TTC549 (cell line): ENCODE measurements at regions not wholly inside any gene's neighbourhood (a gene's known extent, or its start where the extent isn't known, plus 50 kb on each side); places are given as distances from the start of the nearest gene placed in this dataset.
"Not testable (repeated sequence)": the region's sequence is repeated elsewhere in the genome, so short reads cannot be mapped to it uniquely, and the experiment has no call there.

ENCODE experiments used
- FAIRE-seq: peaks from 2 replicates; lab custom pipeline; 2012; peaks lifted over from hg19 to GRCh38; lab: Jason Lieb, UNC

DNA sequence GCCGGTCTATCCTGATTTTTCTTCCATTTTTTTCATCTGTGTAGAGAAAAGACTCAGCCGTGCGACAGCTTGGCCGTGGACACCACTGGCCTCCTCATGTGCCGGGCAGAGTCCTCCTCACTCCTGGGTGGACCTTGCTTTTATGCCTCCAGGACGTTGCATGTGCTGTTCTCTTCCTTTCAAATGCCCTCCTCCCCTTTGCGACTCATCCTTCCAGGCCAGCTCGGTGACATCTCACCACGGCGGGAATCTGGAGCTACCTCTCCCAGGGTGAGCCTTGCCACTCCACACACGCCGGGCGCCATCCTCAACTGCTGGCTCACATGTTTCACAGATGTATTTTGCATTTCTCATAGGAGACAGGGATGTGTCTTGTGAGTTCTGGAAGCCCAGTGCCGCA is 198.5 kb upstream of the HDAC4 start:
- no peak for FAIRE-seq

DNA sequence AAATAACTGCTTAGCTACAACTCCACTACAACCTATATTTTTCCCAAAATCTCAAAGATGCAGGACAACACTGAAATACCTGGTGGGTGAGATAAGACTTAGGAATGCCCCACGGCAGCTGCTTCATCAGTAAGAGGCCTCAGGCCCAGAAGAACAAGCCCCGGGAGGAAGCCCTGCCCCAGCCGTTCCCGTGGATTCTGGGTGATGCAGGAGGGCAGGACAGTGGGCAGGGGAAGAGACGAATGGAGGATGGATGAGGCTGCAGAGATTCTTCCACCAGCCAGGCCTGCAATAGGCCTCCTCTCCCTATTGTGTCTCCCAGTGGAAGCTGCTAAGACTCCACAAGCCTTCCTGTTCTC is 197.9 kb upstream of the HDAC4 start:
- FAIRE-seq = no peak

DNA sequence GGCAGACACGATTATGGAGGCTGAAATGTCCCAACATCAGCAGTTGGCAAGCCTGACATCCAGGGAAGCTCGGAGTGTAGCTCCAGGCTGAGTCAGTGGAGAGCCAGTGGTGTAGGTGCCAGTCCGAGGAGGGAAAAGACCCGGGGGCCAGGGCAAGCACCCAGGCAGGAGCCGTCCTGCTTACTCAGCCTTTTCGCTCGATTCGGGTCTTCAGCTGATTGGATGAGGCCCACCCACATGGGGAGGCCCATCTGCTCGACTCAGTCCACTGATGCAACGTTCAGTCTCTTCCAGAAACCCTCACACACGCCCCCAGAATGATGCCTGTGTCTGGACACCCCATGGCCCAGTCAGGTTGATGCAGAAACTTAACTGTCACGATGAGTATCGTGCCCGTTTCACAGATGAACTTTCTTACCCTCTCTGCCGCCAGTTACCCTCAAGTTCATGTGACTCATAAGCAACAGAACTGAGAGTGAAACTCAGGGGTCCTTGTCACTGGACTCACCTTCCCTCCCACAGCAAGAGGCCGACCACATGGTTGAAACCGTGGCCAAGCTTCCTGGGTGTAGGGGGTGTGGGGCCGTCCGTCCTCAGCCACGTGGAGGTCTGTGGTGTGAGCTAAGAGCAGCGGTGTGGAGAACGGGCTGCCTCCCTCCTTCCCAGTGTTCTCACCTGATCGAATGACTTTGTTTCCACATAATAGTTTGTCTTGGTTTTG is 197.4 kb upstream of the HDAC4 start:
- no peak for FAIRE-seq

DNA sequence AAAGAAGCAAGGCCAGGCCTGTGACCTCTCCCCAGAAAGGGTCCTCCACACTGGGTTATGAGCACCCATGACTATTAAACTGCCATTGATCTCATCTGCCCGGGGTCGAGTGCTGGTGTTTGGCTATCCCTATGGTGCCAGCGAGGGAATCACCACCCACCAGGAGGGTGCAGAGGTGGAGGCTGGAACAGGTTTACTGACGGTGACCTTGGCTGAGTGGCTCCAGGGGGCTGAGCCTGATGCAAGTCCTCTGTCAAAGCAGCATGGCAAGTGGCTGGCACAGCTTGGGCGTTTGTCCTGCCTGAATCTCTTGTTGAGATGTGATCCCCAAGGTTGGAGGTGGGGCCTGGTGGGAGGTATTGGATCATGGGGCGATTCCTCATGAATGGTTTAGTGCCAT is 196.4 kb upstream of the HDAC4 start:
- FAIRE-seq = no peak

DNA sequence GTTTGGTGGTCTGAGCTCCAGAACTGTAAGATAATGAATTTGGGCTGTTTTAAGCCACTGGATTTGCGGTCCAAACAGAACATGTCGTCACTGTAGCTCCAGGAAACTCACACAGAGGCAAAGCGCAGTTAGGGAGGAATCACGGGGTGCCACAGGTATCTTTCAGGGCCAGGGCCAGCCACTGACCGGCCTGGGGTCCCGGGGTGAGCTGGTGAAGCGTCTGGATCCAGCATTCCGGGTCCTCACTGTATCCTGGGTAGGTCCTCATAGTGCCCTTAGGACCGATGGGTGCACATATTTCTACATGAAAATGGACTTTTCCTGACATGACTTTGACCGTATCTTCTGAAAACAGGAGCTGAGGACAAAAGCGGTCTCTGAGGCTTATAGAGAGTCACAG is 196.0 kb upstream of the HDAC4 start:
- no peak for FAIRE-seq

- FAIRE-seq = no peak
Observed at GRCh38 chr2:239596253-239596652, 195.4 kb upstream of the HDAC4 start.

DNA sequence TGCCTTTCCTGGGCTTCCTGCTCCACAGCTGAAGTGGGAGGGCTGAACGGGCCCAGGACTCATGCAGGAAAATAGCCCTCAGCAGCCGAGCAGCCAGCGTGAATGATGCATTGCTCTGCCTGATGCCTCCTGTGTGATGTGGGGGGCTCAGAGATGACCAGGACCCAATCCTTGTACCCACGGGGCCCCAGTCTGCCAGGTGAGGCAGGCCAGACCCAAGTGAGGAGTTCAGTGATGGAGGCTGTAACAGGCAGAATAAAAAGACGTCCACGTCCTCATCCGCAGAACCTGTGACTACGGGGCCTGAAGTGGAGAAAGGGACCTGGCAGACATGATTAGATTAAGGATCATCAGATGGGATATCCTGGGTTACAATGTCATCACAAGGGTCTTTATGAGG is 194.9 kb upstream of the HDAC4 start:
- no peak for FAIRE-seq

DNA sequence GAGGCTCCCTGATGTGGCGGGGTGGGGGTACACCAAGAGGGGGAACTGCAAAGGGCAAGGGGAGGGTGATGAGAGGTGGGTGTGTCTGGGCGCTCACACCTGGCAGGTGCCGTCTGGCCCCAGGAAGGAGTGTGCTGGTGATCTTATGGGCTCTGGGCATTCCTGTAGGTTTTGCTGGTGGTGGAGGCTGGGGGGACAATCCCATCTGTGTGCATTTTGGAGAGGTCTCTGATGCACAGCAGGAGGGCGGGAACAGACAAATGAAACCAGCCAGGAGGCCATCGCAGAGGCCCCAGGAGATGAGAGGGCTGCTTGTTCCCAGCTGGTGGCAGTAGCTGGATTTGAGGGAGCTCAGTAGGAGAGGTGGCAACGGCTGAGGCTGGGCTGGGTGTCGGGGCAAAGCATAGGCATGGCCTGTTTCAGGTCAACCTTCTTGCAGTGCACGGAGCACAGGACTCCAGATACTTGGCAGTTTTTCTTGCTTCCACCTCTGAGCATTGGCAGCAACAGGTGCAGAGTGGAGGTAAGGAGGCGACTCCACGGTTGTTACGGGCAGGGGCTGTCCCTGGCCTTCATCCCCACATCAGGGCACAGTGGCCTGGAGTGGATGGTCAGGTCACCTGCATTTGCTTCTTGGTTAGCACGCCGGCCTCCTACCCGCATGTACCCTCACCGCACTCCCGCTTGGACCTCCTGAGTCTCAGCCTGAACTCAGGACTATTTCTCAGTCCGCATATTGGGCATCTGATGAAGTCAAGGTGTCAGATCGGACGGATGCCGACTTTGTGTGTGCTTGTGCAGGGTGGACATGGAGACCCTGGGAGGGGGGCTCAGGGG is 194.2 kb upstream of the HDAC4 start:
- FAIRE-seq = no peak

GRCh38 chr2:239594019-239594771 is 193.4 kb upstream of the HDAC4 start:
- no peak for FAIRE-seq

DNA sequence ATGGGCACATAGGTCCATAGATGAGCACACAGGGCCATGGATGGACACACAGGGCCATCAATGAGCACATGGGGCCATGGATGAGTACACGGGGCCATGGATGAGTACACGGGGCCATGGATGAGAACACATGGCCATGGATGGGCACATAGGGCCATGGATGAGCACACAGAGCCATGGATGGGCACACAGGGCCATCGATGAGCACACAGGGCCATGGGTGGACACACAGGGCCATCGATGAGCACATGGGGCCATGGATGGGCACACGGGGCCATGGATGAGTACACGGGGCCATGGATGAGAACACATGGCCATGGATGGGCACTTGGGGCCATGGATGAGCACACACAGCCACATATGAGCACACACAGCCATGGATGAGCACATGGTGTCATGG is 192.6 kb upstream of the HDAC4 start:
- no peak for FAIRE-seq

DNA sequence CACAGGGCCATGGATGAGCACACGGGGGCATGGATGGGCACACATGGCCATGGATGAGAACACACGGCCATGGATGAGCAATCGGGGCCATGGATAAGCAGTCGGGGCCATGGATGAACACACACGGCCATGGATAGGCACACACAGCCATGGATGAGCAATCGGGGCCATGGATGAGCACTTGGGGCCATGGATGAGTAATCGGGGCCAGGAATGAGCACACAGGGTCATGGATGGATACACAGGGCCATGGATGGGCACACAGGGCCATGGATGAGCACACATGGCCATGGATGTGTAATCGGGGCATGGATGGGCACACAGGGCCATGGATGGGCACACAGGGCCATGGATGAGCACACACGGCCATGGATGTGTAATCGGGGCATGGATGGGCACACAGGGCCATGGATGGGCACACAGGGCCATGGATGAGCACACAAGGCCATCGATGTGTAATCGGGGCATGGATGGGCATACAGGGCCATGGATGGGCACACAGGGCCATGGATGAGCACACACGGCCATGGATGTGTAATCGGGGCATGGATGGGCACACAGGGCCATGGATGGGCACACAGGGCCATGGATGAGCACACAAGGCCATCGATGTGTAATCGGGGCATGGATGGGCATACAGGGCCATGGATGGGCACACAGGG is 191.9 kb upstream of the HDAC4 start:
- not testable (repeated sequence) for FAIRE-seq

GRCh38 chr2:239590995-239591915 is 190.4 kb upstream of the HDAC4 start:
- FAIRE-seq = no peak

DNA sequence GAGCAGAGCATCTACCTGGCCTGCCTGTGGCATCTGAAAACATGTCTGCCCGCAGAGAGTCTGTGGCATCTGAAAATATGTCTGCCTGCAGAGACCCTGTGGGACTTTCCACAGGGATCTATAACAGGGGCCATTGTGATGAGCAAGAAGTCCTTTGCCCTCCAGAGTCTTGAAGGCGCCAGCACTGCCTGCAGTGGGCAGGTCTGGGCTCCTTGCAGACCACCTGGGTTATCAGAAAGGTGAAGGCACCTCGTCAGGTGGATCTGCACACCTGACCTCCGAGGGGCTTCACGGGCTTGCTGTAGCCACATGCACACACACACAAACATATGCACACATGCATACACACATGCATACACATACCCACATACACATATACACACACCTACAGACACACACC is 189.5 kb upstream of the HDAC4 start:
- no peak for FAIRE-seq

DNA sequence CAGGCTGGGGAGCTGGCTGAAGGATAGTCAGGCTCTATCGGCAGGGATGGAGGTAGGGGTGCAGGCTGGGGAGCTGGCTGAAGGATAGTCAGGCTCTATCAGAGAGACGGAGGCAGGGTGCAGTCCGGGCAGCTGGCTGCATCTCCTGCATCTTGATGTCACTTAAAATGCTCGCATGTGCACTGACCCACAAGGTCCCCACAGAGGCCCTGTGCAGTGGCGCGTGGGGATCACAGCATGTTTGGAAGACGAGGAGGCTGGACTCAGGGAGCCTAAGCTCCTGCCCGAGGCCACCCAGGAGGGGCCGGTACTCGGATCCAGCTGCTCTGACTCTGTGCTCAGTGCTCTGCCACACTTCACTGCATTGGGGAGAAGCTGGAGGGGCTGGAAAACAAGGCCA is 189.0 kb upstream of the HDAC4 start:
- FAIRE-seq = no peak

- no peak for FAIRE-seq
Observed at GRCh38 chr2:239589270-239589825, 188.5 kb upstream of the HDAC4 start.

DNA sequence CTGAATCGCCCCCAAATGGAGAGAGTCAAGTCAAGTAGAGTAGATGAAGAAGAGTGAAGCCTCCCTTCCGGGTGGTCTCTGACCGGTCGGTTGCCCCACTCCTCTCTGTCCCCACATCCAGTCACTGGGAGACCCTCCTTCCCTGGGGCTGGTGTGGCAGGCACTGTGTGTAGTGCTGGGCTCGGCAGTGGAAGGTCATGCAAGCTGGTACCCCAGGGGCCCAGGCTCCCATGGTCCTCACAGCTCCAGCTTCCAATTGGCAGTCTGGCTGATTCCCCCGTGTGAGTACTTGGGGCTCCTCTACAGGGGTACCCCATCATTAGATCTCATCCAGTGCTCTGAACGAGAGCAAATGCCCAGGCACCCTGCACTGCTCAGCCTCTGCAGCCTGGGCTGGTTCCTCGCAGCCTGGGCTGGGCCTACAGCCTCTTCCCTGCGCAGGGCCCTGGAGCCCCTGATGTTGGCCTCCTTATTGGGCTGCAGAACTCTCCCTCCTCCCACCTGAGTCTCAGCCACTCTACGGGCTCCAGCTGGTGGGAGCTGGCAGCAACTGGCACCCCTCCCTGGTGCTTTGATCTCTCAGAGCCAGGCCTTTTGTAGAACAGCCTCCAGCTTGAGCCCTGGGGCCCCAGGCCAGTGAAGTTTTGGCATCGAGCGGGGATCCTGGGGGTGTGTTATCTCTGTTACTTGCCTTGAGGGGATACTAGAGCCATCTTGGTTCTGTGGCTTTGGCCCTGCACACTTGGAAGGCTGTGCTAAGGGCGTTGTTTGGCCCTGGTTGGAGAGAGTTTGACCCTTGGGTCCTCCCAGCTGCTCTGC is 187.8 kb upstream of the HDAC4 start:
- no peak for FAIRE-seq

DNA sequence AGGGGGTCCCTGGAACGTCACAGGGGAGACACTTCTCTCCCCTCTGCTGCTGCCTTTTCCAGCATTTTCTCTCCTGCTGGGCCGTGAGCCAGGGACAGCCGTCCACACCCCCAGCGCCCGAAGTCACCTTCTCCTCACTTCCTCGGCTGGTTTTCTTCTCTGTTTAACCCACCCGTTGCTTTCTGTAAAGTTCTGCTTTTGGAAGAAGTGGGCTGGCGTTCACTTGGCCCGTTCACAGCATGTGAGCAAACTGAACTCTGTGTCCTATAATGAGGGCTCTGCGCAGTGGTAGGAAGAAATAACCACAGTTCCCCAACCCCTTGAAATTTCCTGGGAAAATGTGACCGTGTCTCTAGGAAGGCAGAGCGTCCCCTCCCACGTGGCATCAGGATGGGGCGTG is 187.0 kb upstream of the HDAC4 start:
- no peak for FAIRE-seq

GRCh38 chr2:239587311-239587731 is 186.5 kb upstream of the HDAC4 start:
- FAIRE-seq = no peak

DNA sequence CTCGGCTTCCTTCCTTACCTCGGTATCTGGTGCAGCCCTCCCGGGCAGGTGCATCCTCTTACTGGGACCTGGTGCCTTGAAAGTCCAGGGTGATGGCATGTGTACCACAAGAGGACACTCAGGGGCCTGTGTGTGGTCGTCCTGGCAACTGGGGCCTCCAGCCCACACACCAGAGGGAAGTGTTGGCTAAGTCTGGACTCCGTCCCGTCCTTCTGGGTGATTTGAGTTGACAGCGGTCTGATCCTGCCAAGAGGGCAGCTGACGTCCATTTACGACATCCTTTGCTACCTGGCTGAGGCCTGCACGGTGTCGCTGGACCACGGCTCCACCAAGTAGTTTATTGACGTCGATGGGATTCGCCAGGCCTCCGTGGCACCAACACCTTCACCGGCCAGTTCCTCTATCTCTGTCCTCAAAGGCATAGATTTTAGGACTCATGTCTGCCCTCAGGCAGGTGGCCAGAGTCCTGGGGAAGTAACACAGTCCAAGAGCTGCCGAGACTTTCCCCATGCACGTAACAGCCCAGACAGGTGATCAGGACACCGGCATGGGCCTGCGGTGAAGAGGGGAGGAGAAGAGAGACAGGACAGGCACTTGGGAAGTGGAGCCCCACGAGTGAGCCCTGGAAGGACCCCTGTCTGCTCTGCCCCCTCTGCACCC is 186.0 kb upstream of the HDAC4 start:
- FAIRE-seq = no peak

DNA sequence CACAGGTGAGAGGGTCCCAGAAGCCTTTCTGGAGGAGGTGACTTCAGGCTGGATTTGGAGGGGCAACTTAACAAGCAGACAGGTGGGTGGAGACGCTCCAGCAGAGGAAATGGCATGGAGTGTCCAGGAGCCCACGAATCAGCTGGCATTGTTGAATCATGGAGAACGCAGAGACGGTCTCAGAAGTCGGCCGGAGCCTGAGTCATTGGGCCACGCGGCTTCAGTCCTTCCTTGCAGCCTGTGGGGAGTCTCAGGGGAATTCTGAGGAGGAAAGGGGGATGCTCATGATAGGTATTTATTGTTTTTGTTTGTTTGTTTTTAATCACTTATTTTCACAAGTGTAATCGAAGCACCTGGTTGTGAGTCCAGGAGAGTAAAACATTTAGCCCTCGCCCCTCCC is 184.6 kb upstream of the HDAC4 start:
- FAIRE-seq = no peak
